Lower leg skin (tissue), 3 donors: ENCODE measurements at regions not wholly inside any gene's neighbourhood (a gene's known extent, or its start where the extent isn't known, plus 50 kb on each side); places are given as distances from the start of the nearest gene placed in this dataset.

Experiments used
- CTCF ChIP-seq, 3 donors: fragments of 450-650 bp; IDR thresholded peaks; one replicate each; pipeline ENCODE4 v1.5.1; 2016; ENCODE audit warnings: antibody characterized with exemption in 3 of 3, mild to moderate bottlenecking in 3 of 3, moderate library complexity in 2 of 3
- POLR2A ChIP-seq, 2 donors: fragments of 450-650 bp; IDR thresholded peaks; one replicate each; pipeline ENCODE4 v1.6.1; 2016 to 2017; ENCODE audit warnings: antibody characterized with exemption in 2 of 2, mild to moderate bottlenecking in 1 of 2, moderate library complexity in 1 of 2

- TF ChIP-seq CTCF (IDR thresholded peaks at IDR 0.05): no peak
- TF ChIP-seq POLR2A (IDR thresholded peaks at IDR 0.05): no peak
Measured at GRCh38 chr6:42510795-42511194, 53.0 kb upstream of the UBR2 start.
